HG02588 (cell line): ENCODE measurements at regions not wholly inside any gene's neighbourhood (a gene's known extent, or its start where the extent isn't known, plus 50 kb on each side); places are given as distances from the start of the nearest gene placed in this dataset.
"Not testable (repeated sequence)": the region's sequence is repeated elsewhere in the genome, so short reads cannot be mapped to it uniquely, and the experiment has no call there.

Source experiments
- ATAC-seq: cut with Tn5 transposase; IDR thresholded peaks from one replicate; pipeline ENCODE4 v1.9.1; 2021; ENCODE audit warnings: mild to moderate bottlenecking, moderate library complexity; ENCODE audit not compliant: unreplicated experiment

DNA sequence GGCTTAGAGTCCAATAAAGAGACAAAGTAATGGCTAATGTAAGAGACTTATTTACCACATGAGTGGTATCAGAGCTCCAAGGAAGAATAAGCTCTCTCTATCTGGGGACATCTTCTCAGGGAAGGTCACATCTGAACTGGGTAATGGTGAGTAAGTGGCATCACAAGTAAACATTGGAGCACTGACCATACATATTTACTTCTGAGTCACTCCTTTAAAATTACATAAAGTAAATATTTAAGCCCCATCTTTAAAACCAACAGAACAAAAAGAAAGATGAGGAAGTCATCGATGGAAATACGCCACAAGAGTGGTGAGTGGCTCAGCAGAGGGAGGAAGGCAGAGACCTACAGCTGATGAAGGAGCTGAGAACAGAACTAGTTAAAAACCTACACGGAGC is 159.9 kb downstream of the DUSP6 start:
- no peak for ATAC-seq

- ATAC-seq: not testable (repeated sequence)
Measured at GRCh38 chr12:89191597-89191996, 160.7 kb downstream of the DUSP6 start.

- ATAC-seq: no peak
Measured at GRCh38 chr12:89189448-89189847, 162.9 kb downstream of the DUSP6 start.

GRCh38 chr12:89187507-89187906 is 164.8 kb downstream of the DUSP6 start:
- no peak for ATAC-seq

DNA sequence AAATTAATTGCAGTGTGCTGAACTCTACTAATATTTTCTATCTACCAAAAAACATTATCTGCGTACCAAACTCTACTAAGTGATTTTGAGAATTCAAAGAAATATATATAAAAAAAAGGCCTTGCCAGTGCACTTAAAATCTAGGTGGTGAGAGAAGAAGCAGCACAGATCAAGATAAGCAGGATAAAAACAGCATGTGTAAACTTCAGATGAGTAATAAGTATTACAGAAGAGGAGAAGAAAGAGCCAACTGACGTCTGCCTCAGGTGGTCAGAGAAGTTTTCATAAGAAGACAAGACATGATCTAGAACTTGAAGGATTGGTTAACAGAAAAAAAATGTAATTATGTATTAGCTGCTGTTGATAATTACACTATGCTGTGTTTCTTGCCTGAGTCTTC is 166.4 kb downstream of the DUSP6 start:
- no peak for ATAC-seq

DNA sequence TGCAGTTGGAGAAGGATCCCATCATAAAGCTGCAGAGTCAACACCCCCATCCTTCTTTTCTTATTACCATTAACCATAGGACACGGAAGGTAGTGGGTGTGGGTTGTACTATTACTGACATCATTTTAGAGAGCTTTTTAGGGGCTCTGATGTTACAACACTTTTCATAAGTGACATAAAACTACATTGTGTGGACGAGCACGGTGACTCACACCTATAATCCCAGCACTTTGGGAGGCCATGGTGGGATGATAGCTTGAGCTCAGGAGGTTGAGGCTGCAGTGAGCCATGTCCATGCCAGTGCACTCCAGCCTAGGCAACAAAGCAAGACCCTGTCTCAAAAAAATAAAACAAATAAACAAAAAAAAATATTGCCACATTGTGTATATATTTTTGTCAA is 167.1 kb downstream of the DUSP6 start:
- no peak for ATAC-seq

- ATAC-seq: no peak
Measured at GRCh38 chr12:89183985-89184435, 168.3 kb downstream of the DUSP6 start.

DNA sequence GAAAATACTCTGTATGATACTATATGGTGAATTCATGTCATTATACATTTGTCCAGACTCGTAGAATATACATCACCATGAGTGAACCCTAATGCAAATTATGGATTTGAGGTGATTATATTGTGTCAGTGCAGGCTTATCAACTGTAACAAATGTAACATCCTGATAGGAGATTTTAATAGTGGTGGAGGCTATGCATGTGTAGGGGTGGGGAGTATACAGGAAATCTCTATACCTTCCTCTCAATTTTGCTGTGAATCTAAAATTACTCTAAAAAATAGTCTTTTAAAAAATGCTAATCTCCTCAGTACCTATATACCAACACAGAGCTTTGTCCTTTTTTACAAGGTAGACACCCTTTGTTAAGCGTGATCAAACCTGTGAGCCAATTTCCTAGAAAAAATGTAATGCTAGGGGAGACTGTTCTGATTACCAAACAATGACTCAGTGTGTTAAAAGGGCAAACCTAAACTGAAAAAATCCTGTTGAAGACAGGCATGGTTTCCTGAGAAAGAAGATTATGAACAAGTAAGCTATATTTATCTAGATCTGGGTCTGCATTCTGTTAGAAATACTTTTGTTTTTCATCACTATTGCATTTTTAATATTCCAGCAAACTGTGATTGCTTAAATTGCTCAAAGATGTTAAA is 170.9 kb downstream of the DUSP6 start:
- no peak for ATAC-seq

DNA sequence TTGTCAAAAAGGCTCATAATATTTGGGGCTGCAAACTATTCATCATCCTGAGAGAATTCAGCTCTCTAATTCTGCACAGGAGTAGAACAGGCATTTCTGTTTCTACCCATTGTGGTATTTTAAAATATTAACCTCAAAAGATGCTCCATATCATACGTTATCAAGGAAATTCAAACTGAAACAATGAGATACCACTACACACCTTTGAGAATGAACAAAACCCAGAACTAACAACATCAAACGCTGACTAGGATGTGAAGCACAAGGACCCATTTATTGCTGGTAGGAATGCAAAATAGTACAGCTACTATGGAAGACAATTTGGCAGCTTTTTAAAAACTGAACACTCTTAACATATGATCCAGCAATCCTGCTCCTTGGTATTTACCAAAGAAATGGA is 171.8 kb downstream of the DUSP6 start:
- no peak for ATAC-seq

GRCh38 chr12:89179983-89180382 is 172.3 kb downstream of the DUSP6 start:
- no peak for ATAC-seq

DNA sequence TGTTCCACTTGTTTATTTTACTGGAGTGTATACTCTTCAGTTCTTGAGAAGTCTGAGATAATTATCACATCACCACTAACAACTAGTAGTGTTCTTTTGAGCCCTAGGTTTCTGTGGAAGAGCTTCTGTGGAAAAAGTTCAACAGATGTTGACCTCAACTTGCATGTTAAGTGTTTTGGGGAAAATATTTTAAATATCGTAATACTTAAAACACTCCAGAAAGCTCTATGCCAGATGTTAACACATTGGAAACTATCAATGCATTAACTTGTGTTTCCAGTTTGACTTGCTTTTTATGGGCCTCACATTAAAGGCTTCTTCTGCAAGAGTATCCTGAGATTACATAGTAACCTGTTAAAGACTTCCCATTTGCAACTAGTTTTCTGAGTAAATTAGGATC is 173.1 kb downstream of the DUSP6 start:
- ATAC-seq: no peak

- ATAC-seq: no peak
Measured at GRCh38 chr12:89177802-89178395, 174.4 kb downstream of the DUSP6 start.

DNA sequence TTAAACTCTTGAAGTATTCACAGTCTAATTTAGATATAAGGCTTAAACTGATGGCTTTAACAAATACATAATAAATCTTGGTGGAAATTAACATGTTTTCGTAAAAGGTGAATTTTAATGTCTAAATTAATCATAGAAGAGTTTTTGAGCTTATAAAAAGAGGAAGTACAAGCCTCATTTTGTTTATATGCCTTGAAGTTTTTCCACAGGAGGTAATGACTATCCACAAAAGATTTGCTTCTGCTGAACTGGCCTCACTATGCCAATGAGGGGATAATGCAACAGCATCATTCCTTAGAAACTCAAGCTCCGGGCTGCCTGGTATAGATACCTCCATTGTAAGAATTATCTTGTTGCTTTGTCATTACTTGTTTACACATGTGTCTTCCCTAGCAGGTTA is 175.6 kb downstream of the DUSP6 start:
- no peak for ATAC-seq

DNA sequence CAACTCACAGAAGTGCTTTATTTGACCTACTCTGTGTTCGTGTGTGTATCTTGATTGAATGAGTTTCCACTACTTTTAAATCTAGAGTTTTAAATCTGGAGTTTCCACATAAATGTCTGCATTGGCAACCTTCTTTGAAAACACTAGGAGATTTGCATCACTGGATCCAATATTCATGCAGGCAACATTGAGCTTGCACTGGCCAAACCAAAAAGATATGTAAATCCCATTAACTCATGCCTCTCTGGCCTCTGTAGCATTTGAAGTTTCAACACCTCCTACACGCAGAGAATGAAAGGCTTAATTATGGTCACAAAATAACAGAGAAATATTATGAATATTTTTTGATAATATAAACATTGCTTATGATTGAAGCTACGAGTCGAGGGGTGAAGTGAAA is 178.6 kb downstream of the DUSP6 start:
- no peak for ATAC-seq

- ATAC-seq: no peak
Measured at GRCh38 chr12:89173096-89173495, 179.2 kb downstream of the DUSP6 start.

DNA sequence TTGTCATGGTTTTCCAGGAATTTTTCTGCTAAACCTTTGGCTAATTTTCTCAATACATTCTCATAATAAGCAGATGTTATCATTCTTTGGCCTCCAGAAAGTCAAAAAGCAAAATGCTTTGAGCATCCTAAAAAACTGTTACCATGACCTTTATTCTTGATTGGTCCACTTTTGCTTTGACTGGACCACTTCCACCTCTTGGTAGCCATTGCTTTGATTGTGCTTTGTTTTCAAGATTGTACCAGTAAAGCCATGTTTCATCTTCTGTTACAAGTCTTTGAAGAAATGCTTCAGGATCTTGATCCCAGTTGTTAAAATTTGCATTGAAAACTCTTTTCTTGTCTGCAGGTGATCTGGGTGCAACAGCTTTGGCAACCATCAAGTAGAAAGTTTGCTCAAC is 180.1 kb downstream of the DUSP6 start:
- ATAC-seq: no peak

- ATAC-seq: no peak
Measured at GRCh38 chr12:89169321-89169720, 183.0 kb downstream of the DUSP6 start.

- ATAC-seq: no peak
Measured at GRCh38 chr12:89167986-89168385, 184.3 kb downstream of the DUSP6 start.

GRCh38 chr12:89166525-89166934 is 185.8 kb downstream of the DUSP6 start:
- ATAC-seq: peak; percentile 88

- no peak for ATAC-seq
Measured at GRCh38 chr12:89166121-89166520, 186.2 kb downstream of the DUSP6 start.

DNA sequence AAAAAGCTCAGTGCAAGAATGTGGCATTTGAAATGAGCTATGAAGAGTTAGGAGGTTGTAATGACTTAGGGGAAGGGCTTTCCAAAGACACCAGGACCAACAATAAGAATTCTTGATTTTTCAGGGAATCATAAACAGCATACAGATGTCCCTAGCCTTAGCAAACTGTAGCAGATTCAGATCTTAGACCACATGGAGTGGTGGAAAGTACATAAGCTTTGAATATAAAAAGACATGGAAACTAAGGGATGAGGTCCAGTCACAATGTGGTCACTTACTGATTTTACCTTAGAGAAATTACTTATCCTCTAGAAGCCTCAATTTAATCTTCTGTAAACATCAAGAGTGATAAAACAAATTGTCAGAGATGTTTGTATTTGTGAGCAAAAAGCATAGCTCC is 186.6 kb downstream of the DUSP6 start:
- no peak for ATAC-seq

DNA sequence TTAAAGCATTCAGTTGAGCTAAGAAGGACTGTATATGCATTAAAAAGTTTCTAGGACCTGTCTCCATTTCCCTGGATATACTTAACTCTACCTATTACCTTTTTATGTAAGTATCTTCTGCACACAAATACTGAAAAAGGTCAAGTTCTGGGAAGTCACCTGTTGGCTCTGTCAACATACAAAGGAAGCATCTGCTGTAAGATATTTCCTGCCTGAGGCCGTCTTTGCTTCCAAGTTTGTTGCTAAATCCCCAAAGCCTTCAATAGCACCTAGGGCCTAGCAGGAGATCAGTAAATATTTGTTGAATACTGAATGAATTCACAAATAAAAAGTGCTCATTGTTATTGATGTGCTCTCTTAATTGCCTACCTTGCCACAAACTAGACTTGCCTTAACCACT is 188.4 kb downstream of the DUSP6 start:
- no peak for ATAC-seq
